K562 (cell line): ENCODE measurements at regions not wholly inside any gene's neighbourhood (a gene's known extent, or its start where the extent isn't known, plus 50 kb on each side); places are given as distances from the start of the nearest gene placed in this dataset.

Experiments
- ATAC-seq: fragments of 200-7000 bp; cut with Tn5 transposase; 3 replicates; pipeline ENCODE4 v1.9.1; 2020; ENCODE audit warnings: moderate library complexity
- BruUV-seq: library from RNA; stranded (reverse); fragments of 400-500 nt; replicated peaks from 2 replicates; lab custom pipeline; 2021; lab: Mats Ljungman, UMichigan
- CTCF ChIA-PET: fragments of 300-600 bp; formaldehyde crosslinking; extraction: SDS; loops from one replicate; lab custom pipeline; 2021; ENCODE audit warnings: low intra/inter-chr PET ratio; lab: Yijun Ruan, JAX
- POLR2A ChIA-PET: fragments of 300-600, 350-650 bp; sonication (Branson Sonifier 250); formaldehyde crosslinking; extraction: SDS; loops from one replicate; lab custom pipeline; 2021; ENCODE audit warnings: antibody characterized with exemption, inconsistent platforms; lab: Yijun Ruan, JAX
- DNase-seq, 4 experiments: peaks; one replicate each; pipeline versions ENCODE4 v3.0.0 to v3.0.0-alpha.2; 2011 to 2018; ENCODE audit warnings: low spot score in 3 of 4, mixed read lengths in 3 of 4; ENCODE audit errors: extremely low read depth in 1 of 4
- FAIRE-seq: peaks from 2 replicates; lab custom pipeline; 2011; peaks lifted over from hg19 to GRCh38; lab: Jason Lieb, UNC
- H2AFZ ChIP-seq: 2 replicates; pipeline ENCODE4 v1.6.0; 2011; ENCODE audit warnings: low read depth, low read length, control low read depth, inconsistent platforms
- H3K27ac ChIP-seq: fragments of 200-600 bp; 3 replicates; pipeline ENCODE4 v1.8.0; 2011; ENCODE audit warnings: low read depth, mild to moderate bottlenecking, control low read depth, inconsistent platforms, low read length, moderate library complexity, mixed read lengths; ENCODE audit errors: extremely low read depth
- H3K27me3 ChIP-seq, 2 experiments: fragments of 300-600 bp in 1 of 2; 2 replicates in 1 of 2; 3 replicates in 1 of 2; pipeline versions ENCODE4 v1.6.0 to v1.8.0; 2011; ENCODE audit warnings: inconsistent platforms in 2 of 2, low read length in 2 of 2, mild to moderate bottlenecking in 1 of 2, mixed read lengths in 1 of 2, moderate library complexity in 1 of 2; ENCODE audit not compliant: control insufficient read depth in 2 of 2, insufficient read depth in 2 of 2
- H3K36me3 ChIP-seq: fragments of 300-600 bp; 3 replicates; pipeline ENCODE4 v1.8.0; 2011; ENCODE audit warnings: mild to moderate bottlenecking, low read length, inconsistent platforms; ENCODE audit not compliant: control insufficient read depth, insufficient read depth
- H3K4me1 ChIP-seq, 2 experiments: fragments of 200-600 bp in 1 of 2; replicated peaks in 1 of 2; 2 replicates in 1 of 2; 3 replicates in 1 of 2; pipeline versions ENCODE4 v1.5.1 to v1.8.0; 2011; ENCODE audit warnings: inconsistent platforms in 2 of 2, low read length in 2 of 2, mild to moderate bottlenecking in 1 of 2, mixed read lengths in 1 of 2, moderate library complexity in 1 of 2; ENCODE audit not compliant: control insufficient read depth in 2 of 2, insufficient read depth in 2 of 2
- H3K4me2 ChIP-seq: 2 replicates; pipeline ENCODE4 v1.6.1; 2011; ENCODE audit warnings: low read length, control low read depth, inconsistent platforms, mixed read lengths; ENCODE audit not compliant: insufficient read depth
- H3K4me3 ChIP-seq: fragments of 200-600 bp; sonication (generic), shearing (Covaris generic); 2 replicates; pipeline ENCODE4 v1.5.1; 2016; ENCODE audit warnings: control low read depth, inconsistent platforms
- H3K79me2 ChIP-seq: fragments of 200-600 bp; 3 replicates; pipeline ENCODE4 v1.8.0; 2011; ENCODE audit warnings: low read length, inconsistent platforms; ENCODE audit not compliant: control insufficient read depth, insufficient read depth
- H3K9ac ChIP-seq, 2 experiments: 2 replicates each; pipeline versions ENCODE4 v1.6.0 to v1.6.1; 2011; ENCODE audit warnings: low read depth in 2 of 2, low read length in 2 of 2, control low read depth in 1 of 2, inconsistent platforms in 1 of 2, mild to moderate bottlenecking in 1 of 2, mixed read lengths in 1 of 2; ENCODE audit not compliant: insufficient read depth in 1 of 2
- H3K9me1 ChIP-seq: one replicate; pipeline ENCODE4 v1.6.0; 2011; ENCODE audit warnings: inconsistent platforms, mild to moderate bottlenecking, low read length, moderate library complexity; ENCODE audit not compliant: control insufficient read depth, insufficient read depth
- H3K9me3 ChIP-seq: replicated peaks from 2 replicates; pipeline ENCODE4 v1.5.1; 2011; ENCODE audit warnings: low read depth, low read length, inconsistent platforms; ENCODE audit not compliant: control insufficient read depth, insufficient read depth
- H4K20me1 ChIP-seq: replicated peaks from 2 replicates; pipeline ENCODE4 v1.6.1; 2011; ENCODE audit warnings: low read length, inconsistent platforms, mixed read lengths; ENCODE audit not compliant: control insufficient read depth, insufficient read depth
- ADNP ChIP-seq: fragments of 200-800 bp; sonication (Bioruptor generic); IDR thresholded peaks from 2 replicates; pipeline ENCODE4 v1.6.1; 2016; ENCODE audit warnings: missing genetic modification characterization, missing compliant biosample characterization
- BCOR ChIP-seq: fragments of 450-650 bp; IDR thresholded peaks from 2 replicates; pipeline ENCODE4 v1.6.1; 2016
- IRF2 ChIP-seq: sonication (generic); formaldehyde crosslinking; IDR thresholded peaks from 2 replicates; pipeline ENCODE4 v1.8.1; 2022; ENCODE audit warnings: mild to moderate bottlenecking, missing genetic modification reagents
- RHOXF2B ChIP-seq: fragments of 250-450 bp; sonication (Bioruptor Pico); conservative IDR thresholded peaks from 2 replicates; pipeline ENCODE4 v1.5.1; 2021
- SIN3A ChIP-seq, 2 experiments: fragments of 150-350 bp in 1 of 2; IDR thresholded peaks; 2 replicates each; pipeline ENCODE4 v1.6.1; 2011 to 2016; ENCODE audit warnings: borderline replicate concordance in 2 of 2, low read depth in 2 of 2, low read length in 2 of 2, mild to moderate bottlenecking in 2 of 2, moderate library complexity in 2 of 2; ENCODE audit not compliant: control insufficient read depth in 1 of 2
- SMAD2 ChIP-seq: fragments of 150-350 bp; IDR thresholded peaks from 2 replicates; pipeline ENCODE4 v1.6.1; 2014; ENCODE audit warnings: low read depth, mild to moderate bottlenecking, low read length
- TBL1XR1 ChIP-seq, 2 experiments: IDR thresholded peaks; 2 replicates each; pipeline ENCODE4 v1.6.1; 2012; ENCODE audit warnings: improper control_type of control experiment in 2 of 2, low read length in 2 of 2, mild to moderate bottlenecking in 1 of 2
- ZFP1 ChIP-seq: fragments of 450-650 bp; formaldehyde crosslinking; IDR thresholded peaks from 2 replicates; pipeline ENCODE4 v1.4.0; 2020; ENCODE audit warnings: mild to moderate bottlenecking, mixed read lengths
- ZZZ3 ChIP-seq: fragments of 450-650 bp; IDR thresholded peaks from 2 replicates; pipeline ENCODE4 v1.6.1; 2016; ENCODE audit warnings: antibody characterized with exemption, mild to moderate bottlenecking, moderate library complexity
- WGBS: fragments of 100-300 bp; shearing (Covaris generic); methylation state at CpG from one replicate; pipeline ENCODE4 v1.1.6; 2016; ENCODE audit warnings: low coverage, mixed read lengths; ENCODE audit not compliant: insufficient coverage; ENCODE audit errors: missing lambda C conversion rate; 5-methylcytosine and 5-hydroxymethylcytosine counted together
- in situ Hi-C: fragments of 300-500 bp; cut with MboI; formaldehyde crosslinking; loops from 4 replicates; pipeline ENCODE4 v1.15.0; 2018; ENCODE audit warnings: inconsistent platforms, mixed read lengths
- intact Hi-C: fragments of 100-400 bp; cut with micrococcal nuclease; formaldehyde crosslinking; loops from 2 replicates; pipeline ENCODE4 v1.14.2; 2022
- TF ChIP-seq, protein P1 (sequence below): sonication (generic); formaldehyde crosslinking; IDR thresholded peaks from 2 replicates; pipeline ENCODE4 v1.8.0; 2022; ENCODE audit warnings: mild to moderate bottlenecking, missing genetic modification reagents
- TF ChIP-seq, protein P2 (sequence below): conservative IDR thresholded peaks from 2 replicates; pipeline ENCODE4 v1.6.1; 2011; ENCODE audit warnings: low read depth, mild to moderate bottlenecking, low read length; ENCODE audit not compliant: control insufficient read depth
- TF ChIP-seq, protein P3 (sequence below): sonication (generic); formaldehyde crosslinking; IDR thresholded peaks from 2 replicates; pipeline ENCODE4 v1.4.0; 2020; ENCODE audit warnings: mild to moderate bottlenecking, missing genetic modification reagents
- TF ChIP-seq, protein P4 (sequence below): fragments of 250-450 bp; sonication (Bioruptor Pico); IDR thresholded peaks from 2 replicates; pipeline ENCODE4 v1.5.0; 2021

DNA sequence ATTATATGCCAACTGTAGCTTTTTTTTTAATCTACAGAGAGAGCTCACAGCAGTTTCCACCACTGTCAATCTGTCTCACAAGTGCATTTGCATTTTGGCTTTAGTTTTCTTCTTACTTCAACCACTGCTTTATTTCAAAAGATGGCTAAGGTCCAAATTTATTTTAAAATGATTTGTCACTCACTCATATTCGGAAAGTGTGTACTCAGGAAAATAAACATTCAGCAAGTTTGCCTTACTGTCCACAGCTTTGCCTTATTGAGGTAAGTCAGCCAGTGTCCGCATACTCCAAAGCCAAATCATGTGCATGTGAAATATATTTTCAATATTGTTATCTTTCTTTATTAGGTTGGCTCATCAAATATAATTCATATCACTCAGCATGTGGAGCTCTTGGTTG, 240.7 kb upstream of the ARHGEF26 start:
- Histone ChIP-seq H3K4me2 (no peak overlapping the region), H3K27ac (no peak overlapping the region), H3K36me3 (no peaks in the 10 kb centered on the region), H2AFZ (no peak overlapping the region), H3K79me2 (no peaks in the 10 kb centered on the region), H3K4me3 (no peak overlapping the region), H3K9me3 (no peaks in the 10 kb centered on the region), H3K4me1 (no peaks in the 10 kb centered on the region), H3K27me3 (no peaks in the 10 kb centered on the region), H4K20me1 (no peaks in the 10 kb centered on the region), H3K9ac (no peak overlapping the region), H3K9me1 (no peaks in the 10 kb centered on the region)
- in situ Hi-C loops: no loop called here
- CTCF ChIA-PET: no interaction called here
- DNase-seq (no peak), ATAC-seq (no peak), FAIRE-seq (no peak)
- intact Hi-C loops: no loop called here
- BruUV-seq: no TSS peak
- POLR2A ChIA-PET: no interaction called here
- WGBS: 0% methylated on average over 2 of the region's 2 CpGs
- TF ChIP-seq, protein P1, sequence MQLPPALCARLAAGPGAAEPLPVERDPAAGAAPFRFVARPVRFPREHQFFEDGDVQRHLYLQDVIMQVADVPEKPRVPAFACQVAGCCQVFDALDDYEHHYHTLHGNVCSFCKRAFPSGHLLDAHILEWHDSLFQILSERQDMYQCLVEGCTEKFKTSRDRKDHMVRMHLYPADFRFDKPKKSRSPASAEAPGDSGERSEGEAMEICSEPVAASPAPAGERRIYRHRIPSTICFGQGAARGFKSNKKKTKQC: no peak
- TF ChIP-seq RHOXF2B (CRISPR knock-in tag): no peak
- TF ChIP-seq ZZZ3: no peak
- no peak for TF ChIP-seq SMAD2
- TF ChIP-seq TBL1XR1 (IDR thresholded peaks at IDR 0.05; ENCODE audit: low read length in 2 of 2): no peak
- no peak for TF ChIP-seq SIN3A (IDR thresholded peaks at IDR 0.05; ENCODE audit: borderline replicate concordance in 2 of 2, control insufficient read depth in 1 of 2, low read depth in 2 of 2, low read length in 2 of 2)
- TF ChIP-seq ZFP1 (CRISPR knock-in tag): no peak
- TF ChIP-seq, protein P2, sequence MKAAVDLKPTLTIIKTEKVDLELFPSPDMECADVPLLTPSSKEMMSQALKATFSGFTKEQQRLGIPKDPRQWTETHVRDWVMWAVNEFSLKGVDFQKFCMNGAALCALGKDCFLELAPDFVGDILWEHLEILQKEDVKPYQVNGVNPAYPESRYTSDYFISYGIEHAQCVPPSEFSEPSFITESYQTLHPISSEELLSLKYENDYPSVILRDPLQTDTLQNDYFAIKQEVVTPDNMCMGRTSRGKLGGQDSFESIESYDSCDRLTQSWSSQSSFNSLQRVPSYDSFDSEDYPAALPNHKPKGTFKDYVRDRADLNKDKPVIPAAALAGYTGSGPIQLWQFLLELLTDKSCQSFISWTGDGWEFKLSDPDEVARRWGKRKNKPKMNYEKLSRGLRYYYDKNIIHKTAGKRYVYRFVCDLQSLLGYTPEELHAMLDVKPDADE: no peak
- TF ChIP-seq BCOR: no peak
- TF ChIP-seq, protein P3, sequence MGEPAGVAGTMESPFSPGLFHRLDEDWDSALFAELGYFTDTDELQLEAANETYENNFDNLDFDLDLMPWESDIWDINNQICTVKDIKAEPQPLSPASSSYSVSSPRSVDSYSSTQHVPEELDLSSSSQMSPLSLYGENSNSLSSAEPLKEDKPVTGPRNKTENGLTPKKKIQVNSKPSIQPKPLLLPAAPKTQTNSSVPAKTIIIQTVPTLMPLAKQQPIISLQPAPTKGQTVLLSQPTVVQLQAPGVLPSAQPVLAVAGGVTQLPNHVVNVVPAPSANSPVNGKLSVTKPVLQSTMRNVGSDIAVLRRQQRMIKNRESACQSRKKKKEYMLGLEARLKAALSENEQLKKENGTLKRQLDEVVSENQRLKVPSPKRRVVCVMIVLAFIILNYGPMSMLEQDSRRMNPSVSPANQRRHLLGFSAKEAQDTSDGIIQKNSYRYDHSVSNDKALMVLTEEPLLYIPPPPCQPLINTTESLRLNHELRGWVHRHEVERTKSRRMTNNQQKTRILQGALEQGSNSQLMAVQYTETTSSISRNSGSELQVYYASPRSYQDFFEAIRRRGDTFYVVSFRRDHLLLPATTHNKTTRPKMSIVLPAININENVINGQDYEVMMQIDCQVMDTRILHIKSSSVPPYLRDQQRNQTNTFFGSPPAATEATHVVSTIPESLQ (CRISPR knock-in tag): no peak
- no peak for TF ChIP-seq IRF2 (CRISPR knock-in tag)
- TF ChIP-seq, protein P4, sequence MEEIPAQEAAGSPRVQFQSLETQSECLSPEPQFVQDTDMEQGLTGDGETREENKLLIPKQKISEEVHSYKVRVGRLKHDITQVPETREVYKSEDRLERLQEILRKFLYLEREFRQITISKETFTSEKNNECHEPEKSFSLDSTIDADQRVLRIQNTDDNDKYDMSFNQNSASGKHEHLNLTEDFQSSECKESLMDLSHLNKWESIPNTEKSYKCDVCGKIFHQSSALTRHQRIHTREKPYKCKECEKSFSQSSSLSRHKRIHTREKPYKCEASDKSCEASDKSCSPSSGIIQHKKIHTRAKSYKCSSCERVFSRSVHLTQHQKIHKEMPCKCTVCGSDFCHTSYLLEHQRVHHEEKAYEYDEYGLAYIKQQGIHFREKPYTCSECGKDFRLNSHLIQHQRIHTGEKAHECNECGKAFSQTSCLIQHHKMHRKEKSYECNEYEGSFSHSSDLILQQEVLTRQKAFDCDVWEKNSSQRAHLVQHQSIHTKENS (CRISPR knock-in tag): no peak
- no peak for TF ChIP-seq ADNP
